CD14-positive monocyte (primary cell): ENCODE measurements at regions not wholly inside any gene's neighbourhood (a gene's known extent, or its start where the extent isn't known, plus 50 kb on each side); places are given as distances from the start of the nearest gene placed in this dataset.
A peak's percentile ranks its signal among the peaks of the same experiment; 100 is the strongest.

Experiments used
- DNase-seq, 3 donors: peaks; one replicate each; pipeline ENCODE4 v3.0.0-alpha.2; 2011 to 2022
- H2AFZ ChIP-seq: 2 replicates; pipeline ENCODE4 v1.6.0; 2012; ENCODE audit warnings: mild to moderate bottlenecking, low read depth, low read length, inconsistent platforms; ENCODE audit not compliant: insufficient read depth, poor library complexity, severe bottlenecking
- H3K27ac ChIP-seq, 2 donors: 1 replicate in 1 of 2; 2 replicates in 1 of 2; pipeline ENCODE4 v1.5.1; 2012 to 2013; ENCODE audit warnings: low read length in 2 of 2, control low read depth in 1 of 2, inconsistent platforms in 1 of 2, low read depth in 1 of 2, mild to moderate bottlenecking in 1 of 2
- H3K27me3 ChIP-seq, 2 donors: one replicate each; pipeline versions ENCODE4 v1.6.0 to v1.6.1; 2011 to 2013; ENCODE audit warnings: low read length in 2 of 2; ENCODE audit not compliant: control insufficient read depth in 2 of 2, insufficient read depth in 2 of 2
- H3K36me3 ChIP-seq, 2 donors: replicated peaks in 1 of 2; 1 replicate in 1 of 2; 2 replicates in 1 of 2; pipeline versions ENCODE4 v1.5.1 to v1.6.1; 2012 to 2013; ENCODE audit warnings: low read length in 2 of 2, control low read depth in 1 of 2, inconsistent platforms in 1 of 2, mild to moderate bottlenecking in 1 of 2; ENCODE audit not compliant: insufficient read depth in 2 of 2, control insufficient read depth in 1 of 2
- H3K4me1 ChIP-seq, 2 donors: 1 replicate in 1 of 2; 2 replicates in 1 of 2; pipeline versions ENCODE4 v1.5.1 to v1.6.1; 2012 to 2013; ENCODE audit warnings: low read length in 2 of 2, control low read depth in 1 of 2, inconsistent platforms in 1 of 2, mild to moderate bottlenecking in 1 of 2, moderate library complexity in 1 of 2; ENCODE audit not compliant: insufficient read depth in 2 of 2, control insufficient read depth in 1 of 2
- H3K4me2 ChIP-seq: replicated peaks from 2 replicates; pipeline ENCODE3; 2012; ENCODE audit warnings: low read length, moderate library complexity, mild to moderate bottlenecking; ENCODE audit not compliant: poor library complexity, severe bottlenecking; ENCODE audit errors: extremely low read depth
- H3K4me3 ChIP-seq, 3 experiments: fragments of 200-600 bp in 1 of 3; sonication (generic) in 1 of 3; replicated peaks in 1 of 3; 1 replicate in 2 of 3; 2 replicates in 1 of 3; pipeline ENCODE4 v1.5.1; 2011 to 2013; ENCODE audit warnings: low read length in 3 of 3, mild to moderate bottlenecking in 3 of 3, control low read depth in 2 of 3, low read depth in 2 of 3, inconsistent platforms in 1 of 3, moderate library complexity in 1 of 3
- H3K79me2 ChIP-seq: 2 replicates; pipeline ENCODE4 v1.6.0; 2012; ENCODE audit warnings: mild to moderate bottlenecking, control low read depth, inconsistent platforms, low read length, moderate library complexity; ENCODE audit not compliant: insufficient read depth
- H3K9ac ChIP-seq: 2 replicates; pipeline ENCODE4 v1.6.0; 2017; ENCODE audit warnings: low read length, mild to moderate bottlenecking; ENCODE audit not compliant: insufficient read depth, poor library complexity, severe bottlenecking
- H3K9me3 ChIP-seq, 2 donors: replicated peaks in 1 of 2; 1 replicate in 1 of 2; 2 replicates in 1 of 2; pipeline versions ENCODE4 v1.5.1 to v1.6.1; 2012 to 2013; ENCODE audit warnings: low read length in 2 of 2, control low read depth in 1 of 2; ENCODE audit not compliant: control insufficient read depth in 1 of 2, insufficient read depth in 1 of 2
- H4K20me1 ChIP-seq: 2 replicates; pipeline ENCODE4 v1.6.0; 2012; ENCODE audit warnings: mild to moderate bottlenecking, low read length, control low read depth, moderate library complexity; ENCODE audit not compliant: insufficient read depth
- H3K27ac Mint-ChIP-seq, 7 donors: one replicate each; pipeline ENCODE4 v1.8.0; 2020; ENCODE audit warnings: mild to moderate bottlenecking in 7 of 7, mixed read lengths in 7 of 7, moderate library complexity in 6 of 7, inconsistent platforms in 2 of 7
- H3K27me3 Mint-ChIP-seq, 3 donors: one replicate each; pipeline ENCODE4 v1.8.0; 2021 to 2022; ENCODE audit warnings: low read depth in 3 of 3, mild to moderate bottlenecking in 3 of 3, mixed read lengths in 3 of 3, moderate library complexity in 3 of 3, inconsistent platforms in 1 of 3
- H3K36me3 Mint-ChIP-seq, 2 donors: one replicate each; pipeline ENCODE4 v1.8.0; 2020; ENCODE audit warnings: mixed read lengths in 2 of 2, inconsistent platforms in 1 of 2, mild to moderate bottlenecking in 1 of 2
- H3K4me1 Mint-ChIP-seq: one replicate; pipeline ENCODE4 v1.8.0; 2020; ENCODE audit warnings: mild to moderate bottlenecking, mixed read lengths
- H3K4me3 Mint-ChIP-seq, 2 donors: one replicate each; pipeline ENCODE4 v1.8.0; 2020; ENCODE audit warnings: mild to moderate bottlenecking in 2 of 2, mixed read lengths in 2 of 2, moderate library complexity in 1 of 2
- H3K9me3 Mint-ChIP-seq, 7 donors: one replicate each; pipeline ENCODE4 v1.8.0; 2020 to 2022; ENCODE audit warnings: mixed read lengths in 7 of 7, mild to moderate bottlenecking in 6 of 7, moderate library complexity in 6 of 7, inconsistent platforms in 2 of 7
- WGBS: methylation state at CpG from one replicate; pipeline ENCODE4 v1.1.5; 2013; ENCODE audit warnings: missing lambda C conversion rate; ENCODE audit not compliant: insufficient coverage; 5-methylcytosine and 5-hydroxymethylcytosine counted together
- intact Hi-C, 2 donors: fragments of 100-400 bp; cut with micrococcal nuclease; formaldehyde crosslinking; loops; one replicate each; pipeline versions ENCODE4 v1.15.0 to v1.15.1; 2023
- TF ChIP-seq, protein P1 (sequence below): fragments of 200-600 bp; IDR thresholded peaks from one replicate; pipeline ENCODE4 v1.8.0; 2022; ENCODE audit warnings: antibody characterized with exemption, mild to moderate bottlenecking

- no peak for DNase-seq
- Mint-ChIP-seq H3K4me3 (peak overlapping the region in 1 of 2 donors; percentile 42), H3K27me3 (peaks cover 10 to 20% (median 18%) of the 10 kb centered on the region in 3 donors)
Observed at GRCh38 chr3:194007592-194008337, 128.2 kb upstream of the HES1 start.

GRCh38 chr3:194009019-194009418 is 126.9 kb upstream of the HES1 start:
- Histone ChIP-seq H3K36me3 (no peaks in the 10 kb centered on the region), H3K79me2 (no peaks in the 10 kb centered on the region), H4K20me1 (no peaks in the 10 kb centered on the region), H3K4me1 (peaks cover 20 to 22% of the 10 kb centered on the region in 2 donors), H3K9ac (no peak overlapping the region), H3K4me3 (no peak overlapping the region), H2AFZ (no peak overlapping the region), H3K9me3 (no peaks in the 10 kb centered on the region), H3K4me2 (no peak overlapping the region), H3K27me3 (peaks cover 0 to 6% of the 10 kb centered on the region in 2 donors), H3K27ac (no peak overlapping the region)
- Mint-ChIP-seq H3K4me3 (no peak overlapping the region), H3K36me3 (no peaks in the 10 kb centered on the region), H3K27me3 (peaks cover 10 to 24% (median 23%) of the 10 kb centered on the region in 3 donors), H3K27ac (no peak overlapping the region), H3K4me1 (peaks cover 26% of the 10 kb centered on the region), H3K9me3 (no peaks in the 10 kb centered on the region)
- TF ChIP-seq, protein P1, sequence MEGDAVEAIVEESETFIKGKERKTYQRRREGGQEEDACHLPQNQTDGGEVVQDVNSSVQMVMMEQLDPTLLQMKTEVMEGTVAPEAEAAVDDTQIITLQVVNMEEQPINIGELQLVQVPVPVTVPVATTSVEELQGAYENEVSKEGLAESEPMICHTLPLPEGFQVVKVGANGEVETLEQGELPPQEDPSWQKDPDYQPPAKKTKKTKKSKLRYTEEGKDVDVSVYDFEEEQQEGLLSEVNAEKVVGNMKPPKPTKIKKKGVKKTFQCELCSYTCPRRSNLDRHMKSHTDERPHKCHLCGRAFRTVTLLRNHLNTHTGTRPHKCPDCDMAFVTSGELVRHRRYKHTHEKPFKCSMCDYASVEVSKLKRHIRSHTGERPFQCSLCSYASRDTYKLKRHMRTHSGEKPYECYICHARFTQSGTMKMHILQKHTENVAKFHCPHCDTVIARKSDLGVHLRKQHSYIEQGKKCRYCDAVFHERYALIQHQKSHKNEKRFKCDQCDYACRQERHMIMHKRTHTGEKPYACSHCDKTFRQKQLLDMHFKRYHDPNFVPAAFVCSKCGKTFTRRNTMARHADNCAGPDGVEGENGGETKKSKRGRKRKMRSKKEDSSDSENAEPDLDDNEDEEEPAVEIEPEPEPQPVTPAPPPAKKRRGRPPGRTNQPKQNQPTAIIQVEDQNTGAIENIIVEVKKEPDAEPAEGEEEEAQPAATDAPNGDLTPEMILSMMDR: no peak
- intact Hi-C loops: loop anchor here in 1 of 2 donors (10.0 kb wide), 1 partner anchor 76 kb away; no protein-coding TSS in a partner anchor
- DNase-seq: no peak
- WGBS: 91% methylated on average over 2 of the region's 5 CpGs

More at GRCh38 chr3:194007592-194008337, 128.2 kb upstream of the HES1 start:
- Histone ChIP-seq H4K20me1 (no peaks in the 10 kb centered on the region), H3K79me2 (no peaks in the 10 kb centered on the region), H3K27ac (no peak overlapping the region), H3K4me1 (peaks cover 31 to 34% of the 10 kb centered on the region in 2 donors), H2AFZ (no peak overlapping the region), H3K9me3 (no peaks in the 10 kb centered on the region), H3K9ac (no peak overlapping the region), H3K36me3 (no peaks in the 10 kb centered on the region), H3K27me3 (peaks cover 0 to 6% of the 10 kb centered on the region in 2 donors), H3K4me3 (no peak overlapping the region), H3K4me2 (no peak overlapping the region)
- TF ChIP-seq, protein P1: no peak
- Mint-ChIP-seq H3K4me1 (peaks cover 35% of the 10 kb centered on the region), H3K27ac (peak overlapping the region in 1 of 7 donors; percentile 4), H3K36me3 (no peaks in the 10 kb centered on the region), H3K9me3 (no peaks in the 10 kb centered on the region)
- WGBS: 95% methylated on average over 7 of the region's 13 CpGs
- intact Hi-C loops: loop anchor here in 1 of 2 donors (10.0 kb wide), 1 partner anchor 77 kb away; no protein-coding TSS in a partner anchor
